ENCODE measurements at regions not wholly inside any gene's neighbourhood (a gene's known extent, or its start where the extent isn't known, plus 50 kb on each side); places are given as distances from the start of the nearest gene placed in this dataset.

GRCh38 chr15:100753503-100753902, 126.1 kb upstream of the ALDH1A3 start (continued):
- TF ChIP-seq, protein P1, sequence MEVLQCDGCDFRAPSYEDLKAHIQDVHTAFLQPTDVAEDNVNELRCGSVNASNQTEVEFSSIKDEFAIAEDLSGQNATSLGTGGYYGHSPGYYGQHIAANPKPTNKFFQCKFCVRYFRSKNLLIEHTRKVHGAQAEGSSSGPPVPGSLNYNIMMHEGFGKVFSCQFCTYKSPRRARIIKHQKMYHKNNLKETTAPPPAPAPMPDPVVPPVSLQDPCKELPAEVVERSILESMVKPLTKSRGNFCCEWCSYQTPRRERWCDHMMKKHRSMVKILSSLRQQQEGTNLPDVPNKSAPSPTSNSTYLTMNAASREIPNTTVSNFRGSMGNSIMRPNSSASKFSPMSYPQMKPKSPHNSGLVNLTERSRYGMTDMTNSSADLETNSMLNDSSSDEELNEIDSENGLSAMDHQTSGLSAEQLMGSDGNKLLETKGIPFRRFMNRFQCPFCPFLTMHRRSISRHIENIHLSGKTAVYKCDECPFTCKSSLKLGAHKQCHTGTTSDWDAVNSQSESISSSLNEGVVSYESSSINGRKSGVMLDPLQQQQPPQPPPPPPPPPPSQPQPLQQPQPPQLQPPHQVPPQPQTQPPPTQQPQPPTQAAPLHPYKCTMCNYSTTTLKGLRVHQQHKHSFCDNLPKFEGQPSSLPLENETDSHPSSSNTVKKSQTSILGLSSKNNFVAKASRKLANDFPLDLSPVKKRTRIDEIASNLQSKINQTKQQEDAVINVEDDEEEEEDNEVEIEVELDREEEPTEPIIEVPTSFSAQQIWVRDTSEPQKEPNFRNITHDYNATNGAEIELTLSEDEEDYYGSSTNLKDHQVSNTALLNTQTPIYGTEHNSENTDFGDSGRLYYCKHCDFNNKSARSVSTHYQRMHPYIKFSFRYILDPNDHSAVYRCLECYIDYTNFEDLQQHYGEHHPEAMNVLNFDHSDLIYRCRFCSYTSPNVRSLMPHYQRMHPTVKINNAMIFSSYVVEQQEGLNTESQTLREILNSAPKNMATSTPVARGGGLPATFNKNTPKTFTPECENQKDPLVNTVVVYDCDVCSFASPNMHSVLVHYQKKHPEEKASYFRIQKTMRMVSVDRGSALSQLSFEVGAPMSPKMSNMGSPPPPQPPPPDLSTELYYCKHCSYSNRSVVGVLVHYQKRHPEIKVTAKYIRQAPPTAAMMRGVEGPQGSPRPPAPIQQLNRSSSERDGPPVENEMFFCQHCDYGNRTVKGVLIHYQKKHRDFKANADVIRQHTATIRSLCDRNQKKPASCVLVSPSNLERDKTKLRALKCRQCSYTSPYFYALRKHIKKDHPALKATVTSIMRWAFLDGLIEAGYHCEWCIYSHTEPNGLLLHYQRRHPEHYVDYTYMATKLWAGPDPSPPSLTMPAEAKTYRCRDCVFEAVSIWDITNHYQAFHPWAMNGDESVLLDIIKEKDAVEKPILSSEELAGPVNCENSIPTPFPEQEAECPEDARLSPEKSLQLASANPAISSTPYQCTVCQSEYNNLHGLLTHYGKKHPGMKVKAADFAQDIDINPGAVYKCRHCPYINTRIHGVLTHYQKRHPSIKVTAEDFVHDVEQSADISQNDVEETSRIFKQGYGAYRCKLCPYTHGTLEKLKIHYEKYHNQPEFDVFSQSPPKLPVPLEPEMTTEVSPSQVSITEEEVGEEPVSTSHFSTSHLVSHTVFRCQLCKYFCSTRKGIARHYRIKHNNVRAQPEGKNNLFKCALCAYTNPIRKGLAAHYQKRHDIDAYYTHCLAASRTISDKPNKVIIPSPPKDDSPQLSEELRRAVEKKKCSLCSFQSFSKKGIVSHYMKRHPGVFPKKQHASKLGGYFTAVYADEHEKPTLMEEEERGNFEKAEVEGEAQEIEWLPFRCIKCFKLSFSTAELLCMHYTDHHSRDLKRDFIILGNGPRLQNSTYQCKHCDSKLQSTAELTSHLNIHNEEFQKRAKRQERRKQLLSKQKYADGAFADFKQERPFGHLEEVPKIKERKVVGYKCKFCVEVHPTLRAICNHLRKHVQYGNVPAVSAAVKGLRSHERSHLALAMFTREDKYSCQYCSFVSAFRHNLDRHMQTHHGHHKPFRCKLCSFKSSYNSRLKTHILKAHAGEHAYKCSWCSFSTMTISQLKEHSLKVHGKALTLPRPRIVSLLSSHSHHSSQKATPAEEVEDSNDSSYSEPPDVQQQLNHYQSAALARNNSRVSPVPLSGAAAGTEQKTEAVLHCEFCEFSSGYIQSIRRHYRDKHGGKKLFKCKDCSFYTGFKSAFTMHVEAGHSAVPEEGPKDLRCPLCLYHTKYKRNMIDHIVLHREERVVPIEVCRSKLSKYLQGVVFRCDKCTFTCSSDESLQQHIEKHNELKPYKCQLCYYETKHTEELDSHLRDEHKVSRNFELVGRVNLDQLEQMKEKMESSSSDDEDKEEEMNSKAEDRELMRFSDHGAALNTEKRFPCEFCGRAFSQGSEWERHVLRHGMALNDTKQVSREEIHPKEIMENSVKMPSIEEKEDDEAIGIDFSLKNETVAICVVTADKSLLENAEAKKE (CRISPR knock-in tag; IDR thresholded peaks at IDR 0.05) = no peak
- TF ChIP-seq JUNB (IDR thresholded peaks at IDR 0.05; ENCODE audit: unreplicated experiment) = no peak
- TF ChIP-seq ETS1 (IDR thresholded peaks at IDR 0.05) = no peak
- no peak for TF ChIP-seq ZNF114 (CRISPR knock-in tag; IDR thresholded peaks at IDR 0.05)

GRCh38 chr15:100757661-100758060, 122.0 kb upstream of the ALDH1A3 start:
- no peaks in the 10 kb centered on the region; the same call in 1 of the 2 replicates for H3K4me1 ChIP-seq (ENCODE audit: insufficient read depth)
- no peak for TF ChIP-seq ETS1 (IDR thresholded peaks at IDR 0.05)
- H3K27me3 Mint-ChIP-seq (ENCODE audit: insufficient read depth, low read depth, poor library complexity) = peaks cover 1% of the 10 kb centered on the region
- no peaks in the 10 kb centered on the region; the same call in 2 of the 3 replicates for H3K9me3 Mint-ChIP-seq
- H3K4me1 Mint-ChIP-seq = peaks cover 17% of the 10 kb centered on the region
- no peaks in the 10 kb centered on the region for H3K36me3 Mint-ChIP-seq (ENCODE audit: low read depth)
- no peak overlapping the region for H3K27ac ChIP-seq (ENCODE audit: low read depth)
- no peaks in the 10 kb centered on the region for H4K20me1 ChIP-seq (replicated peaks; ENCODE audit: insufficient read depth)
- no peak overlapping the region for H3K4me2 ChIP-seq
- H3F3A ChIP-seq (replicated peaks; ENCODE audit: low read depth) = no peaks in the 10 kb centered on the region
- H3K4me3 ChIP-seq = no peak overlapping the region
- H3K36me3 ChIP-seq (ENCODE audit: insufficient read depth) = no peaks in the 10 kb centered on the region
- H3K27ac Mint-ChIP-seq = no peak overlapping the region
- H3K79me2 ChIP-seq (replicated peaks; ENCODE audit: insufficient read depth) = no peaks in the 10 kb centered on the region
- no peak overlapping the region for H3K4me3 Mint-ChIP-seq
- no peaks in the 10 kb centered on the region for H3K9me2 ChIP-seq (ENCODE audit: insufficient read depth)
- ATAC-seq (no peak), DNase-seq (ENCODE audit: low spot score) (no peak)
- no peaks in the 10 kb centered on the region for H3K27me3 ChIP-seq (ENCODE audit: insufficient read depth)
- H2AFZ ChIP-seq = no peak overlapping the region

Data from GM23338 (cell line).